ENCODE measurements at regions not wholly inside any gene's neighbourhood (a gene's known extent, or its start where the extent isn't known, plus 50 kb on each side); places are given as distances from the start of the nearest gene placed in this dataset.

GRCh38 chr4:34176609-34177008 lies 2067.7 kb downstream of the ARAP2 start:
- Histone ChIP-seq H3K27me3 (no peaks in the 10 kb centered on the region), H3K9me3 (peaks cover 0 to 11% (median 3%) of the 10 kb centered on the region in 4 donors), H3K36me3 (no peaks in the 10 kb centered on the region), H3K4me1 (no peaks in the 10 kb centered on the region), H3K4me3 (no peak overlapping the region), H3K27ac (no peak overlapping the region)
- no peak for TF ChIP-seq POLR2AphosphoS5 (IDR thresholded peaks at IDR 0.05)
- TF ChIP-seq, protein P1, sequence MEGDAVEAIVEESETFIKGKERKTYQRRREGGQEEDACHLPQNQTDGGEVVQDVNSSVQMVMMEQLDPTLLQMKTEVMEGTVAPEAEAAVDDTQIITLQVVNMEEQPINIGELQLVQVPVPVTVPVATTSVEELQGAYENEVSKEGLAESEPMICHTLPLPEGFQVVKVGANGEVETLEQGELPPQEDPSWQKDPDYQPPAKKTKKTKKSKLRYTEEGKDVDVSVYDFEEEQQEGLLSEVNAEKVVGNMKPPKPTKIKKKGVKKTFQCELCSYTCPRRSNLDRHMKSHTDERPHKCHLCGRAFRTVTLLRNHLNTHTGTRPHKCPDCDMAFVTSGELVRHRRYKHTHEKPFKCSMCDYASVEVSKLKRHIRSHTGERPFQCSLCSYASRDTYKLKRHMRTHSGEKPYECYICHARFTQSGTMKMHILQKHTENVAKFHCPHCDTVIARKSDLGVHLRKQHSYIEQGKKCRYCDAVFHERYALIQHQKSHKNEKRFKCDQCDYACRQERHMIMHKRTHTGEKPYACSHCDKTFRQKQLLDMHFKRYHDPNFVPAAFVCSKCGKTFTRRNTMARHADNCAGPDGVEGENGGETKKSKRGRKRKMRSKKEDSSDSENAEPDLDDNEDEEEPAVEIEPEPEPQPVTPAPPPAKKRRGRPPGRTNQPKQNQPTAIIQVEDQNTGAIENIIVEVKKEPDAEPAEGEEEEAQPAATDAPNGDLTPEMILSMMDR (IDR thresholded peaks at IDR 0.05): no peak
- no peak for TF ChIP-seq EP300 (IDR thresholded peaks at IDR 0.05)
- TF ChIP-seq POLR2A (IDR thresholded peaks at IDR 0.05): no peak
- intact Hi-C loops (cut with DNase I; ENCODE audit: low total_unique reads): no loop called here
- no peak for DNase-seq

GRCh38 chr4:34178476-34178875 lies 2065.8 kb downstream of the ARAP2 start:
- intact Hi-C loops (cut with DNase I; ENCODE audit: low total_unique reads): no loop called here
- H3K9me3 ChIP-seq: peaks cover 0 to 11% (median 3%) of the 10 kb centered on the region in 4 donors
- no peak overlapping the region for H3K4me3 ChIP-seq
- H3K27me3 ChIP-seq: no peaks in the 10 kb centered on the region
- H3K36me3 ChIP-seq: no peaks in the 10 kb centered on the region
- H3K27ac ChIP-seq: no peak overlapping the region
- H3K4me1 ChIP-seq: no peaks in the 10 kb centered on the region
- TF ChIP-seq POLR2AphosphoS5 (IDR thresholded peaks at IDR 0.05) (no peak), EP300 (IDR thresholded peaks at IDR 0.05) (no peak), POLR2A (IDR thresholded peaks at IDR 0.05) (no peak)
- TF ChIP-seq, protein P1 (IDR thresholded peaks at IDR 0.05): no peak
- no peak for DNase-seq

GRCh38 chr4:34181311-34181841 lies 2062.9 kb downstream of the ARAP2 start:
- WGBS, 5 donors: 58 to 65% (median 61%) methylated on average over 2 of the region's 2 CpGs
- DNase-seq: no peak
- no peak overlapping the region for H3K4me3 ChIP-seq
- TF ChIP-seq POLR2AphosphoS5 (IDR thresholded peaks at IDR 0.05) (no peak), EP300 (IDR thresholded peaks at IDR 0.05) (no peak), POLR2A (IDR thresholded peaks at IDR 0.05) (no peak)
- TF ChIP-seq, protein P1 (IDR thresholded peaks at IDR 0.05): no peak
- intact Hi-C loops (cut with DNase I; ENCODE audit: low total_unique reads): no loop called here
- no peak overlapping the region for H3K27ac ChIP-seq
- H3K36me3 ChIP-seq: no peaks in the 10 kb centered on the region
- H3K9me3 ChIP-seq: peaks cover 0 to 9% (median 2%) of the 10 kb centered on the region in 4 donors
- H3K27me3 ChIP-seq: no peaks in the 10 kb centered on the region
- no peaks in the 10 kb centered on the region for H3K4me1 ChIP-seq

DNA sequence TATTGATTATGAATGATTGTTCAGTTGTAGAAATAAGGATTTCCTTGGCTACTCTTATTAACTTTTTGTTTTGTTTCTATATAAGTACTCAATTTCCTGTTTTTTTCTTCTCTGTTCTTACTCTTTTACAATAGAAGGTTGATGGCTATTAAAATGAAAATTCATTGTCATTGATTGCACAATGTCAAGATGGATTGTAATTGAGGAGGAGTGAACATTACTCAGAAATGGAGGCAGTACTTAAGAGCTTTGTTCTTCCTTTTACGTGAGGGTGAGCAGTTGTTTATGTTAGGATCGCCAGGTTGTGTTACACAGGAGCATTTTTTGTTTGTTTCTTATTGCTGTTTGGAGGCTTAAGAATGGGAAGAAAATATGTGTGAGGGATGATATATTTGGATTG lies 2062.4 kb downstream of the ARAP2 start:
- Histone ChIP-seq H3K4me3 (no peak overlapping the region), H3K4me1 (no peaks in the 10 kb centered on the region), H3K36me3 (no peaks in the 10 kb centered on the region), H3K27me3 (no peaks in the 10 kb centered on the region), H3K27ac (no peak overlapping the region), H3K9me3 (peaks cover 0 to 4% (median 0%) of the 10 kb centered on the region in 4 donors)
- no peak for DNase-seq
- WGBS, 5 donors: 60 to 74% (median 73%) methylated on average over 2 of the region's 2 CpGs
- intact Hi-C loops (cut with DNase I; ENCODE audit: low total_unique reads): no loop called here
- no peak for TF ChIP-seq POLR2AphosphoS5 (IDR thresholded peaks at IDR 0.05)
- TF ChIP-seq EP300 (IDR thresholded peaks at IDR 0.05): no peak
- no peak for TF ChIP-seq POLR2A (IDR thresholded peaks at IDR 0.05)
- TF ChIP-seq, protein P1 (IDR thresholded peaks at IDR 0.05): no peak

Measured in stomach (tissue), 8 donors.